ENCODE measurements at regions not wholly inside any gene's neighbourhood (a gene's known extent, or its start where the extent isn't known, plus 50 kb on each side); places are given as distances from the start of the nearest gene placed in this dataset.

- Histone ChIP-seq H3K27me3 (ENCODE audit: low read depth) (no peaks in the 10 kb centered on the region), H3K36me3 (replicated peaks) (no peaks in the 10 kb centered on the region), H3K9me3 (no peaks in the 10 kb centered on the region), H3K4me3 (no peak overlapping the region), H3K4me1 (no peaks in the 10 kb centered on the region)
- no peak for DNase-seq (ENCODE audit: low spot score in 2 of 2)
- in situ Hi-C loops (cut with MboI; ENCODE audit: low sequenced_read_pairs): no loop called here
Observed at GRCh38 chr14:29489911-29490425, 437.7 kb downstream of the PRKD1 start.

- Histone ChIP-seq H3K4me3 (no peak overlapping the region), H3K4me1 (no peaks in the 10 kb centered on the region), H3K36me3 (replicated peaks) (no peaks in the 10 kb centered on the region), H3K27me3 (ENCODE audit: low read depth) (no peaks in the 10 kb centered on the region), H3K9me3 (no peaks in the 10 kb centered on the region)
- DNase-seq (ENCODE audit: low spot score in 2 of 2): no peak
- in situ Hi-C loops (cut with MboI; ENCODE audit: low sequenced_read_pairs): no loop called here
Observed at GRCh38 chr14:29493849-29494248, 433.8 kb downstream of the PRKD1 start.

GRCh38 chr14:29494312-29494711, 433.3 kb downstream of the PRKD1 start:
- in situ Hi-C loops (cut with MboI; ENCODE audit: low sequenced_read_pairs): no loop called here
- Histone ChIP-seq H3K36me3 (replicated peaks) (no peaks in the 10 kb centered on the region), H3K27me3 (ENCODE audit: low read depth) (no peaks in the 10 kb centered on the region), H3K4me1 (no peaks in the 10 kb centered on the region), H3K9me3 (no peaks in the 10 kb centered on the region), H3K4me3 (no peak overlapping the region)
- no peak for DNase-seq (ENCODE audit: low spot score in 2 of 2)

GRCh38 chr14:29503903-29504302, 423.7 kb downstream of the PRKD1 start:
- H3K36me3 ChIP-seq (replicated peaks): no peaks in the 10 kb centered on the region
- H3K27me3 ChIP-seq (ENCODE audit: low read depth): no peaks in the 10 kb centered on the region; the same call in 1 of the 2 replicates
- H3K9me3 ChIP-seq: no peaks in the 10 kb centered on the region
- in situ Hi-C loops (cut with MboI; ENCODE audit: low sequenced_read_pairs): no loop called here
- H3K4me1 ChIP-seq: no peaks in the 10 kb centered on the region
- H3K4me3 ChIP-seq: no peak overlapping the region
- no peak for DNase-seq (ENCODE audit: low spot score in 2 of 2)

- Histone ChIP-seq H3K27me3 (ENCODE audit: low read depth) (no peaks in the 10 kb centered on the region), H3K4me1 (no peaks in the 10 kb centered on the region), H3K36me3 (replicated peaks) (no peaks in the 10 kb centered on the region), H3K9me3 (no peaks in the 10 kb centered on the region), H3K4me3 (no peak overlapping the region)
- in situ Hi-C loops (cut with MboI; ENCODE audit: low sequenced_read_pairs): no loop called here
- no peak for DNase-seq (ENCODE audit: low spot score in 2 of 2)
Observed at GRCh38 chr14:29518335-29518734, 409.3 kb downstream of the PRKD1 start.

- no peaks in the 10 kb centered on the region for H3K27me3 ChIP-seq (ENCODE audit: low read depth)
- no peaks in the 10 kb centered on the region for H3K4me1 ChIP-seq
- no peaks in the 10 kb centered on the region for H3K36me3 ChIP-seq (replicated peaks)
- H3K9me3 ChIP-seq: no peaks in the 10 kb centered on the region
- in situ Hi-C loops (cut with MboI; ENCODE audit: low sequenced_read_pairs): no loop called here
- no peak overlapping the region for H3K4me3 ChIP-seq
- peak; percentile 28 to 44 for DNase-seq (ENCODE audit: low spot score in 2 of 2)
Observed at GRCh38 chr14:29521526-29522137, 406.0 kb downstream of the PRKD1 start.

Measured in HAP-1 (cell line).